Gastrocnemius medialis (tissue), 4 donors: ENCODE measurements at regions not wholly inside any gene's neighbourhood (a gene's known extent, or its start where the extent isn't known, plus 50 kb on each side); places are given as distances from the start of the nearest gene placed in this dataset.

ENCODE experiments used
- ATAC-seq, 2 donors: fragments of 150-250 bp; one replicate each; pipeline ENCODE4 v1.9.1; 2016
- DNase-seq, 2 donors: peaks; one replicate each; pipeline ENCODE4 v3.0.0-alpha.2; 2019
- H3K27ac ChIP-seq, 4 donors: fragments of 200-600 bp; sonication (generic); 1 replicate in 1 of 4; 2 replicates in 3 of 4; pipeline ENCODE4 v1.5.1; 2016 to 2018; ENCODE audit warnings: mild to moderate bottlenecking in 2 of 4, moderate library complexity in 1 of 4
- H3K27me3 ChIP-seq, 3 donors: fragments of 200-600 bp; sonication (generic) in 2 of 3; 1 replicate in 1 of 3; 2 replicates in 2 of 3; pipeline versions ENCODE4 v1.5.1 to v1.6.0; 2016 to 2019; ENCODE audit warnings: mild to moderate bottlenecking in 1 of 3, moderate library complexity in 1 of 3
- H3K36me3 ChIP-seq, 2 donors: fragments of 200-600 bp; sonication (generic) in 1 of 2; one replicate each; pipeline ENCODE4 v1.5.1; 2017 to 2018
- H3K4me1 ChIP-seq, 2 donors: fragments of 200-600 bp; sonication (generic) in 1 of 2; one replicate each; pipeline ENCODE4 v1.5.1; 2016 to 2017; ENCODE audit warnings: mild to moderate bottlenecking in 2 of 2
- H3K4me3 ChIP-seq, 4 donors: fragments of 200-600 bp; sonication (generic) in 3 of 4; 1 replicate in 1 of 4; 2 replicates in 3 of 4; pipeline ENCODE4 v1.5.1; 2016 to 2019; ENCODE audit warnings: mild to moderate bottlenecking in 2 of 4
- H3K9me3 ChIP-seq, 3 donors: fragments of 200-600 bp; sonication (generic) in 2 of 3; 1 replicate in 1 of 3; 2 replicates in 2 of 3; pipeline ENCODE4 v1.5.1; 2016 to 2019
- CTCF ChIP-seq, 5 experiments: fragments of 450-650 bp in 3 of 5; fragments of 200-600 bp in 2 of 5; sonication (generic) in 2 of 5; IDR thresholded peaks in 4 of 5; conservative IDR thresholded peaks in 1 of 5; 1 replicate in 4 of 5; 2 replicates in 1 of 5; pipeline ENCODE4 v1.5.1; 2016 to 2019; ENCODE audit warnings: antibody characterized with exemption in 5 of 5, mild to moderate bottlenecking in 3 of 5, moderate library complexity in 3 of 5
- POLR2A ChIP-seq, 2 donors: fragments of 450-650 bp; IDR thresholded peaks; one replicate each; pipeline ENCODE4 v1.6.1; 2017; ENCODE audit warnings: antibody characterized with exemption in 2 of 2, mild to moderate bottlenecking in 2 of 2, moderate library complexity in 2 of 2
- in situ Hi-C, 4 donors: fragments of 200-750 bp; cut with MboI; loops; one replicate each; pipeline versions ENCODE4 v1.15.0 to v1.8.0; 2017; ENCODE audit warnings: low sequenced_read_pairs in 4 of 4
- intact Hi-C: fragments of 100-400 bp; cut with DNase I; formaldehyde crosslinking; loops from one replicate; pipeline ENCODE4 v1.15.1; 2023; ENCODE audit warnings: low total_unique reads

DNA sequence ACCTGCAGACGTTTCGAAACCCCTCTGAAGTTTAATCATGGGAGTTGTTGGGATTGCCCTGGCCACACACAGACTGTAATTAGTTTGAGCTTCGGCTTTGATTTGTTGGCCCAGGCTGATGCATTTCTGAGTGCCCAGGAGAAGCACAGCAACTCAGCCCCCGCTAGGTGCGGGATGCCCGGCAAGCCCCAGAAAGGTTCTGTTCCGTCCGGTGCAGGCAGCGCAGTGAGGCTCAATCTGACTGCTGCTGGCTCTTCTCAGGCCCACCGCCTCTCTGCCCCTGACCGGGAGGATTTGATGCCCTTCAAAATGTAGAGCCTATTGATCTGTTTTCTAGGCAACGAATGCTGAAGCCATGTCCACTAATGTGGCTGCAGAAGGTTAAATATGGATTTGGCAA, 73.4 kb upstream of the TAF11L2 start:
- Histone ChIP-seq H3K27ac (no peak overlapping the region), H3K9me3 (no peaks in the 10 kb centered on the region), H3K4me3 (no peak overlapping the region), H3K36me3 (no peaks in the 10 kb centered on the region), H3K4me1 (no peaks in the 10 kb centered on the region), H3K27me3 (no peaks in the 10 kb centered on the region)
- no peak for ATAC-seq
- no peak for TF ChIP-seq POLR2A (IDR thresholded peaks at IDR 0.05)
- TF ChIP-seq CTCF (IDR thresholded peaks at IDR 0.05 in 4 of 5, conservative IDR thresholded peaks at IDR 0.05 in 1 of 5) = no peak
- intact Hi-C loops (no loop called here), in situ Hi-C loops (no loop called here)
- no peak for DNase-seq

- Histone ChIP-seq H3K4me1 (no peaks in the 10 kb centered on the region), H3K27ac (no peak overlapping the region), H3K4me3 (no peak overlapping the region), H3K36me3 (no peaks in the 10 kb centered on the region), H3K27me3 (no peaks in the 10 kb centered on the region), H3K9me3 (no peaks in the 10 kb centered on the region)
- DNase-seq = no peak
- no peak for ATAC-seq
- in situ Hi-C loops = no loop called here
- no peak for TF ChIP-seq CTCF (IDR thresholded peaks at IDR 0.05 in 4 of 5, conservative IDR thresholded peaks at IDR 0.05 in 1 of 5)
- no peak for TF ChIP-seq POLR2A (IDR thresholded peaks at IDR 0.05)
- intact Hi-C loops = no loop called here
Observed at GRCh38 chr5:17425385-17426070, 72.5 kb upstream of the TAF11L2 start.

- H3K9me3 ChIP-seq = no peaks in the 10 kb centered on the region
- no peaks in the 10 kb centered on the region for H3K27me3 ChIP-seq
- in situ Hi-C loops (no loop called here), intact Hi-C loops (no loop called here)
- DNase-seq (no peak), ATAC-seq (no peak)
- TF ChIP-seq POLR2A (IDR thresholded peaks at IDR 0.05) (no peak), CTCF (IDR thresholded peaks at IDR 0.05 in 4 of 5, conservative IDR thresholded peaks at IDR 0.05 in 1 of 5) (no peak)
- H3K27ac ChIP-seq = no peak overlapping the region
- no peaks in the 10 kb centered on the region for H3K4me1 ChIP-seq
- no peak overlapping the region for H3K4me3 ChIP-seq
- H3K36me3 ChIP-seq = no peaks in the 10 kb centered on the region
Observed at GRCh38 chr5:17426104-17426749, 71.8 kb upstream of the TAF11L2 start.

DNA sequence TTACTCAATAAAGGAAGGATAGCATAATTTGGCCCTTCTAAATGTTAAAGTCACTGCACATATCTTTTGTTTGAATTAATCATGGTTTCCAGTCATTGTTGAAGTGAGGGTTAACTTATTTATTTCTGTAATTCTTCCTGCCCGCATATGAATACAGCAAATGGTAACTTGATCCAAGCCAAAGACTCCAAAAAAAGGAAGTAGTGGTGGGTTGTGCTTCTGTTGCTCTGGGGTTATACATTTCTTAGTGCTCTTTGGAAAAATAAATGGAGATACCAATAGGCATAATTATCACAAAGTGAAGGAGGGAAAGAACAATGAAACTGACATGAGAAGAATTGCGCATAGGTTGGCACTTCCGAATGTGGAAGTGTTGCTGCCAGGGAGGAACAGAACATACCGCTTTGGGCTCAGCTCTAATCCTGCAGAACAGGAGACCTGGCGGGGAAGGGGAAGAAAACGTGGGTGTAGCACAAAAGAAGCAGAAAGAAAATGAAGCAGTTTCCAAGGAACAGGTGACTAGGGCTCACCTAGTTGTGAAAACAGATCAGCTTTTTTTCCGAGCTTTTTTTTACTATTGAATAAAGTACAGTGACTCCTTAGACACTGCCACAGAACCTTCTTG, 69.7 kb upstream of the TAF11L2 start:
- no peak overlapping the region for H3K4me3 ChIP-seq
- intact Hi-C loops (no loop called here), in situ Hi-C loops (no loop called here)
- no peaks in the 10 kb centered on the region for H3K27me3 ChIP-seq
- no peaks in the 10 kb centered on the region for H3K4me1 ChIP-seq
- DNase-seq (no peak), ATAC-seq (no peak)
- H3K9me3 ChIP-seq = no peaks in the 10 kb centered on the region
- H3K36me3 ChIP-seq = no peaks in the 10 kb centered on the region
- TF ChIP-seq POLR2A (IDR thresholded peaks at IDR 0.05) (no peak), CTCF (IDR thresholded peaks at IDR 0.05 in 4 of 5, conservative IDR thresholded peaks at IDR 0.05 in 1 of 5) (no peak)
- H3K27ac ChIP-seq = no peak overlapping the region
